Breast epithelium (tissue), 4 donors: ENCODE measurements at regions not wholly inside any gene's neighbourhood (a gene's known extent, or its start where the extent isn't known, plus 50 kb on each side); places are given as distances from the start of the nearest gene placed in this dataset.

Experiments
- DNase-seq, 2 donors: peaks; one replicate each; pipeline ENCODE4 v3.0.0-alpha.2; 2019; ENCODE audit warnings: low spot score in 2 of 2
- H3K27ac ChIP-seq, 2 donors: fragments of 200-600 bp; sonication (generic) in 1 of 2; one replicate each; pipeline ENCODE4 v1.5.1; 2016 to 2019; ENCODE audit warnings: mild to moderate bottlenecking in 1 of 2
- H3K27me3 ChIP-seq, 2 donors: fragments of 200-600 bp; sonication (generic) in 1 of 2; one replicate each; pipeline versions ENCODE4 v1.5.1 to v1.6.0; 2017 to 2019; ENCODE audit warnings: control low read depth in 1 of 2, mild to moderate bottlenecking in 1 of 2
- H3K36me3 ChIP-seq: fragments of 200-600 bp; one replicate; pipeline ENCODE4 v1.5.1; 2019
- H3K4me1 ChIP-seq, 2 donors: fragments of 200-600 bp; sonication (generic); one replicate each; pipeline ENCODE4 v1.5.1; 2016 to 2019; ENCODE audit warnings: control low read depth in 1 of 2
- H3K4me3 ChIP-seq, 3 donors: fragments of 200-600 bp; sonication (generic); 1 replicate in 2 of 3; 2 replicates in 1 of 3; pipeline ENCODE4 v1.5.1; 2016 to 2019; ENCODE audit warnings: mild to moderate bottlenecking in 3 of 3, moderate library complexity in 2 of 3
- H3K9me3 ChIP-seq, 2 donors: fragments of 200-600 bp; sonication (generic) in 1 of 2; one replicate each; pipeline ENCODE4 v1.5.1; 2016 to 2019; ENCODE audit warnings: control low read depth in 1 of 2
- POLR2A ChIP-seq: fragments of 450-650 bp; IDR thresholded peaks from one replicate; pipeline ENCODE4 v1.6.1; 2016; ENCODE audit warnings: antibody characterized with exemption, mild to moderate bottlenecking, moderate library complexity
- POLR2AphosphoS5 ChIP-seq, 3 donors: sonication (generic); formaldehyde crosslinking; IDR thresholded peaks; one replicate each; pipeline ENCODE4 v1.6.1; 2017; ENCODE audit warnings: antibody characterized with exemption in 3 of 3
- intact Hi-C: fragments of 100-400 bp; cut with DNase I; formaldehyde crosslinking; loops from one replicate; pipeline ENCODE4 v1.15.1; 2023; ENCODE audit warnings: low total_unique reads
- TF ChIP-seq, protein P1 (sequence below), 3 donors: fragments of 450-650 bp; IDR thresholded peaks; one replicate each; pipeline ENCODE4 v1.5.1; 2016 to 2017; ENCODE audit warnings: antibody characterized with exemption in 3 of 3, mild to moderate bottlenecking in 3 of 3, moderate library complexity in 3 of 3

DNA sequence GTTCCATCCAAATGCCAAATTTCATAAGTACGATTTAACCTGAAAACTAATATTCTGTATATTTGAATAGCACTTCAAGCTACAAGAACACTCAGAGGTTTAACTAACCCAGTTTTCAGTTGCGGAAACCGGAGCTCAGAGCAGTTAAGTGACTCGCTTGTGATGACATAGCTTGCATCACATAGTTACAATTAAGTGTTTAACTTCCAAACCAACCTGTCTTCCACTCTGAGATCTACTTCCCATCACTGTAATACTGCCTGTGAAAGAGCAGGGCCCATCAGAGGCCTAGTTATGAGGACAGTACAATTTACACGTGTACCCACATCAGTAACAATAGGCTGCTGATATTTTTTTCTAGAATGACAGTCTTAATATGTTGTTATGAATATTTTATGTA, 120.3 kb downstream of the MAD2L1 start:
- Histone ChIP-seq H3K27ac (no peak overlapping the region), H3K4me1 (no peaks in the 10 kb centered on the region), H3K4me3 (no peak overlapping the region), H3K36me3 (no peaks in the 10 kb centered on the region), H3K27me3 (no peaks in the 10 kb centered on the region), H3K9me3 (no peaks in the 10 kb centered on the region)
- no peak for DNase-seq
- TF ChIP-seq, protein P1, sequence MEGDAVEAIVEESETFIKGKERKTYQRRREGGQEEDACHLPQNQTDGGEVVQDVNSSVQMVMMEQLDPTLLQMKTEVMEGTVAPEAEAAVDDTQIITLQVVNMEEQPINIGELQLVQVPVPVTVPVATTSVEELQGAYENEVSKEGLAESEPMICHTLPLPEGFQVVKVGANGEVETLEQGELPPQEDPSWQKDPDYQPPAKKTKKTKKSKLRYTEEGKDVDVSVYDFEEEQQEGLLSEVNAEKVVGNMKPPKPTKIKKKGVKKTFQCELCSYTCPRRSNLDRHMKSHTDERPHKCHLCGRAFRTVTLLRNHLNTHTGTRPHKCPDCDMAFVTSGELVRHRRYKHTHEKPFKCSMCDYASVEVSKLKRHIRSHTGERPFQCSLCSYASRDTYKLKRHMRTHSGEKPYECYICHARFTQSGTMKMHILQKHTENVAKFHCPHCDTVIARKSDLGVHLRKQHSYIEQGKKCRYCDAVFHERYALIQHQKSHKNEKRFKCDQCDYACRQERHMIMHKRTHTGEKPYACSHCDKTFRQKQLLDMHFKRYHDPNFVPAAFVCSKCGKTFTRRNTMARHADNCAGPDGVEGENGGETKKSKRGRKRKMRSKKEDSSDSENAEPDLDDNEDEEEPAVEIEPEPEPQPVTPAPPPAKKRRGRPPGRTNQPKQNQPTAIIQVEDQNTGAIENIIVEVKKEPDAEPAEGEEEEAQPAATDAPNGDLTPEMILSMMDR (IDR thresholded peaks at IDR 0.05): no peak
- no peak for TF ChIP-seq POLR2A
- intact Hi-C loops: no loop called here

DNA sequence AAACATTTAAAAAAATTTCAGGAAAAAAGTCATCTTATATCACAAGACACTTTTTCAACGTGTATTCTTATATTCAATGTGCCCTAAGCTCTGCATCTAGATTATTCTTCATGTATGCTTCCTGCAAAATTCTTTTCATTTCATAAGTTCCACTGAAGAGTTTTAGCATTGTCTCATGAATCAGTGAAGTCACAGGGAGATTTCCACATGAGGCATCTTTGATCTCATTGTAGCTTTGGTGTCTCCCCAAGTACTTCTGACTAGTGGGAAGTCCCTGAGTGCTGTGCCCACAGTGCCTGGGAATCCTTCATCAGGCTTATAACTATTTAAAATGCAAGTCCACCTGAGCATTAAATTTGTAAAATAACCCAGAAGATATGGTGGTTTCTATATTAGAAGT, 123.8 kb downstream of the MAD2L1 start:
- no peak for DNase-seq
- Histone ChIP-seq H3K4me3 (no peak overlapping the region), H3K27ac (no peak overlapping the region), H3K9me3 (no peaks in the 10 kb centered on the region), H3K27me3 (no peaks in the 10 kb centered on the region), H3K4me1 (no peaks in the 10 kb centered on the region), H3K36me3 (no peaks in the 10 kb centered on the region)
- no peak for TF ChIP-seq POLR2AphosphoS5 (IDR thresholded peaks at IDR 0.05)
- TF ChIP-seq, protein P1 (IDR thresholded peaks at IDR 0.05): no peak
- TF ChIP-seq POLR2A: no peak
- intact Hi-C loops: no loop called here

DNA sequence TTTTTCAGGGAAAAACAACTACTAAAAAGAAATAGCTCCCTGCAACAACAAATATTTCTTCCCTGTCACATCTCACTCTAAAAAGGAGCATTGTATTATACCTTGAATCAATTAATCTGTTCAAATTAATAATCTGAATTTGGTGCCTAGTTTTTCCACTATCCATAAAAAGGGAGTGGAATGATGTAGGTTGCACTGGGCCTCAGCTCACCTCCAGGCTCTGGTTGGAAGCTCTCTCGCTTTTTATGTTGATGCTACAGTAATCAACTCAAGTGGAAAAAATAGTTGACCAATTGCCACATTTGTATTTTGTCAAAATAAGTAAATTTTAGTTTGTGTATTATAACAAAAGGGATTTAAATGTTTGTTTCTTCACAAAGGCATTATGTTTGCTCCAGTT, 126.1 kb downstream of the MAD2L1 start:
- Histone ChIP-seq H3K27me3 (no peaks in the 10 kb centered on the region), H3K4me1 (no peaks in the 10 kb centered on the region), H3K36me3 (no peaks in the 10 kb centered on the region), H3K9me3 (no peaks in the 10 kb centered on the region), H3K4me3 (no peak overlapping the region), H3K27ac (no peak overlapping the region)
- TF ChIP-seq, protein P1 (IDR thresholded peaks at IDR 0.05): no peak
- no peak for TF ChIP-seq POLR2A
- no peak for TF ChIP-seq POLR2AphosphoS5 (IDR thresholded peaks at IDR 0.05)
- DNase-seq: no peak
- intact Hi-C loops: no loop called here

DNA sequence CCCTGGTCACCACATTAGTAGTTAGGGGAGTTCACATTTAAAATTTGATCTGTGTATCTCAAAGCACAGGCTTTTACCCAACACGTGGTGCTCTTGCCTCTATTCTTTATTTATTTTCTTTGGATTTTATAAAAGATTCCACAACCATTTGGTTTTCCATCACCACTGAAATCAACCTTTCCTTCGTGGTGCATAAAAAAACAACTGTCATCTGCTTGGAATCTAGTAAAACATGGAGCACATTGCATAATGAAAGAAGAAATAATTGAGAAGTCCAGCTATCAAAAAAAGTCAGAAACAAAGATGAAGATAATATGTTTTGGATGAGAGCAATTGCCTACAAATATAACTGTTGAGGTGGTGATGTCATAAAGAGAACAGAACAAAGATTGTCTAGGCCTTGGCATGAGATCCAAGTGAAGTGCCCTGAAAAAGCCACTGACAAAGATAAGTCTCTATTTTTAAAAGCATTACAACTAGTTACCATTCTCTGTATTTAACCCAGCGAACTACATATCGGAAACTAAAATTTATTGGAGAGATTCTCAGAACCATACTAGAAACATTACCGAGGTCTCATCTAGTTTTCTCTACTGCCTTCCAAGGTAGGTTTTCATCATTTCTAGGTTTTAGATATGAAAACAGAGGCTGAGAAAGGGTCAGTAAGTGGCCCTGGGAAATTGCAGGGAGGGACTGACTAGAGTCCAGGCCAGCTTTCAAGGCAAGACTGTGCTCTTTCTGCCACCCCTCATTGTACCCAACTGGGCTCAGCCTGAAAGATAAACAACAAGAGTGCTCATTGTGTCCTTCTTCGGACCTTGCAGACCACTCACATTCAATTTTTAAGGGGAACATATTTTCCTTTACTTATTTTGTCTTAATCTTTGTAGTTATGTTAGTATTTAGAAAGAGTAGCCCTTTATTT, 127.3 kb downstream of the MAD2L1 start:
- no peak overlapping the region for H3K27ac ChIP-seq
- H3K9me3 ChIP-seq: no peaks in the 10 kb centered on the region
- TF ChIP-seq, protein P1 (IDR thresholded peaks at IDR 0.05): no peak
- no peak for TF ChIP-seq POLR2AphosphoS5 (IDR thresholded peaks at IDR 0.05)
- no peak for TF ChIP-seq POLR2A
- no peak overlapping the region for H3K4me3 ChIP-seq
- H3K4me1 ChIP-seq: no peaks in the 10 kb centered on the region
- no peaks in the 10 kb centered on the region for H3K27me3 ChIP-seq
- intact Hi-C loops: no loop called here
- H3K36me3 ChIP-seq: no peaks in the 10 kb centered on the region
- DNase-seq: no peak

DNA sequence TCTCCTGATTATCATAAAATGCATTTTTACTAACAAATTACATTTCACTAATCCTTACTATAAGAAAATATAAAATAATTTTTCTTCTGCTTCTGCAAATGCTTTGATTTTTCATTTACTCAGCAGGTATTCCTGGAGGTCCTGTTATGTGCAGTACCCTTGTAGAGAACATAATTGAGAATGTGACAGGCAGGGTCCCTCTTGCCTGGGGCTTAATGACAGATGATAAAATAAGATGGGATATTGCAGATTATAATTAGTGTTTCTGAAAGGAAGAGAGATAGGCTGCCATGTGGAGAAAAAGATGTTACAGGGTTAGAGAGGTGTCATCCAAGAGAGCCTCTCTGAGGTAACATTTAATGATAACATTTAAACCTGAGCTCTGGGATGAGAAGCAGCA, 128.9 kb downstream of the MAD2L1 start:
- H3K27ac ChIP-seq: no peak overlapping the region
- H3K36me3 ChIP-seq: no peaks in the 10 kb centered on the region
- H3K4me3 ChIP-seq: no peak overlapping the region
- H3K4me1 ChIP-seq: no peaks in the 10 kb centered on the region
- intact Hi-C loops: no loop called here
- H3K9me3 ChIP-seq: no peaks in the 10 kb centered on the region
- H3K27me3 ChIP-seq: no peaks in the 10 kb centered on the region
- TF ChIP-seq, protein P1 (IDR thresholded peaks at IDR 0.05): no peak
- TF ChIP-seq POLR2AphosphoS5 (IDR thresholded peaks at IDR 0.05) (no peak), POLR2A (no peak)
- no peak for DNase-seq
